ENCODE measurements at regions not wholly inside any gene's neighbourhood (a gene's known extent, or its start where the extent isn't known, plus 50 kb on each side); places are given as distances from the start of the nearest gene placed in this dataset.

DNA sequence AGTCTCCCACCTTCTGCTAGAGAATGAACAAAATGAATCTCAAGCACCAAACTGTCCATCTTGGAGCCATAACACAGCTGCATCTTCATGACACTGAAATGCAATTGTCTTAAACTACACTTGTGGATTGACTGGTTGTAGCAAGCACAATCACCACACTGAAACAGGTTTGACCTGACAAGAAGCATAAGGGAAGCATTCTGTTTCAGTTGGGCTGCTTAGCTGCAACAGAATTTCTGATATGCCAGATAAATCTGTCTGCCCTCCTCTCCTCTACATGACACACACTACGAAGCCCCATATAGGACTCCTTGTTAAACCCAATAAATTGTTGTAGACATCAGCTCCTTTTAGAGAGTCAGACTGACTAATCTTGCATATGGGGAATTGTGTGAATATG lies 101.8 kb upstream of the NPY2R start:
- TF ChIP-seq EP300 (IDR thresholded peaks at IDR 0.05; ENCODE audit: low read depth) (no peak), POLR2A (IDR thresholded peaks at IDR 0.05) (no peak), POLR2AphosphoS5 (IDR thresholded peaks at IDR 0.05) (no peak)
- TF ChIP-seq, protein P1, sequence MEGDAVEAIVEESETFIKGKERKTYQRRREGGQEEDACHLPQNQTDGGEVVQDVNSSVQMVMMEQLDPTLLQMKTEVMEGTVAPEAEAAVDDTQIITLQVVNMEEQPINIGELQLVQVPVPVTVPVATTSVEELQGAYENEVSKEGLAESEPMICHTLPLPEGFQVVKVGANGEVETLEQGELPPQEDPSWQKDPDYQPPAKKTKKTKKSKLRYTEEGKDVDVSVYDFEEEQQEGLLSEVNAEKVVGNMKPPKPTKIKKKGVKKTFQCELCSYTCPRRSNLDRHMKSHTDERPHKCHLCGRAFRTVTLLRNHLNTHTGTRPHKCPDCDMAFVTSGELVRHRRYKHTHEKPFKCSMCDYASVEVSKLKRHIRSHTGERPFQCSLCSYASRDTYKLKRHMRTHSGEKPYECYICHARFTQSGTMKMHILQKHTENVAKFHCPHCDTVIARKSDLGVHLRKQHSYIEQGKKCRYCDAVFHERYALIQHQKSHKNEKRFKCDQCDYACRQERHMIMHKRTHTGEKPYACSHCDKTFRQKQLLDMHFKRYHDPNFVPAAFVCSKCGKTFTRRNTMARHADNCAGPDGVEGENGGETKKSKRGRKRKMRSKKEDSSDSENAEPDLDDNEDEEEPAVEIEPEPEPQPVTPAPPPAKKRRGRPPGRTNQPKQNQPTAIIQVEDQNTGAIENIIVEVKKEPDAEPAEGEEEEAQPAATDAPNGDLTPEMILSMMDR (IDR thresholded peaks at IDR 0.05), result no peak
